ENCODE measurements at regions not wholly inside any gene's neighbourhood (a gene's known extent, or its start where the extent isn't known, plus 50 kb on each side); places are given as distances from the start of the nearest gene placed in this dataset.
"Not testable (repeated sequence)": the region's sequence is repeated elsewhere in the genome, so short reads cannot be mapped to it uniquely, and the experiment has no call there.

DNA sequence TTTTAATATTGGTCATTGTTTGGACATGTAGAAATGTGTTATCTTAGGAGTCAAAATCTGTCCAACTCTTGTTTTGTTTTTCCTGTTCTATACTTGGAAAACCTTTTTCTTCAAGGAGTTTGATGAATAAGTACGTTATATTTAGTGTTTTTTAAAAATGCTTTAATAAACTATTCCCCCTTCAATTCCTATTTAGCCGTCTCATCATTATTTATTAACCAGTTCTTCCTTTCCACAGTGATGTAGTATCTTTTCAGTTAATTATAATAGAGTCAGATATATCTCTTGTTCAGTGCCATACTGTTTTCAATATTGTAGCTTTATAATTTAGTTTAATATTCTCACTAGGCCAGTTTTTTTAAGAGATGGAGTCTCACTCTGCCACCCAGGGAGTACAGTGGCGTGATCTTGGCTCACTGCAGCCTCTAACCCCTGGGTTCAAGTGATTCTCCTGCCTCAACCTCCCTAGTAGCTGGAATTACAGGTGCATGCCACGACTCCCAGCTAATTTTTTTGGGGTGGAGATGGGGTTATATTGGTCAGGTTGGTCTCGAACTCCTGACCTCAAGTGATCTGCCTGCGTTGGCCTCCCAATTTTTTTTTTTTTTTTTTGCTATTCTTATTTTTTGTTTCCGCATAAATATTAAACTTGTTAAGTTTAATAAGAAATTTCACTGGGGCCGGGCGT is 72.9 kb downstream of the KPNA2 start (continued):
- no peak for TF ChIP-seq TCF12 (IDR thresholded peaks at IDR 0.05)
- no peak for TF ChIP-seq TCF12 (CRISPR knock-in tag; IDR thresholded peaks at IDR 0.05)

DNA sequence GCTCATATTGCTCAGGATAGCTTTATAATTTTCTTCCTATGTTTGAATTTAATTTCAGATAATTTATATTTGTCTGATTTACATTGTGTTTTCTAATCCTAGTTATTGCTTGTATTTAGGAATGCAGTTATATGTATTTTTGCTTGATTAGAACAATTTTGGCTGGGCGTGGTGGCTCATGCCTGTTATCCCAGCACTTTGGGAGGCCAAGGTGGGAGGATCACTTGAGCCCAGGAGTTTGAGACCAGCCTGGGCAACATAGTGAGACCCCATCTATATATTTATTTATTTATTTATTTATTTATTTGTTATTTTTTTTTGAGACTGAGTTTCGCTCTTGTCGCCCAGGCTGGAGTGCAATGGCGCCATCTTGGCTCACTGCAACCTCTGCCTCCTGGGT is 73.9 kb downstream of the KPNA2 start:
- H3K36me3 ChIP-seq (replicated peaks in 1 of 2; ENCODE audit: control insufficient read depth in 1 of 2, insufficient read depth in 2 of 2, low read length in 2 of 2); H4K20me1 ChIP-seq (ENCODE audit: insufficient read depth, low read length); H3K27me3 ChIP-seq (ENCODE audit: control insufficient read depth in 1 of 2, insufficient read depth in 2 of 2, low read length in 2 of 2); H3K9ac ChIP-seq (ENCODE audit: insufficient read depth, low read depth, low read length); DNase-seq (ENCODE audit: low spot score); BruUV-seq (replicated peaks); intact Hi-C loops (cut with micrococcal nuclease; ENCODE audit: unreplicated experiment); H3K4me3 ChIP-seq (replicated peaks in 1 of 3; ENCODE audit: insufficient read depth in 1 of 3, low read depth in 2 of 3, low read length in 3 of 3); CTCF ChIA-PET (ENCODE audit: low intra/inter-chr PET ratio, low total read pairs); FAIRE-seq; ATAC-seq; H2AFZ ChIP-seq (ENCODE audit: low read length); H3K4me1 ChIP-seq (ENCODE audit: insufficient read depth, low read length); H3K4me2 ChIP-seq (ENCODE audit: low read depth, low read length); H3K27ac ChIP-seq (ENCODE audit: extremely low read length, insufficient read depth, low read length); in situ Hi-C loops (cut with HindIII; ENCODE audit: extremely low pct_ligation_motif_present, low pct_unique_long_range_greater_than_20kb); POLR2A ChIA-PET; H3K9me3 ChIP-seq (ENCODE audit: low read length): not testable (repeated sequence)
- WGBS (ENCODE audit: low lambda C conversion rate): 98% methylated on average over 4 of the region's 4 CpGs
- H3K79me2 ChIP-seq (ENCODE audit: insufficient read depth, low read length): peaks cover 31% of the 10 kb centered on the region

DNA sequence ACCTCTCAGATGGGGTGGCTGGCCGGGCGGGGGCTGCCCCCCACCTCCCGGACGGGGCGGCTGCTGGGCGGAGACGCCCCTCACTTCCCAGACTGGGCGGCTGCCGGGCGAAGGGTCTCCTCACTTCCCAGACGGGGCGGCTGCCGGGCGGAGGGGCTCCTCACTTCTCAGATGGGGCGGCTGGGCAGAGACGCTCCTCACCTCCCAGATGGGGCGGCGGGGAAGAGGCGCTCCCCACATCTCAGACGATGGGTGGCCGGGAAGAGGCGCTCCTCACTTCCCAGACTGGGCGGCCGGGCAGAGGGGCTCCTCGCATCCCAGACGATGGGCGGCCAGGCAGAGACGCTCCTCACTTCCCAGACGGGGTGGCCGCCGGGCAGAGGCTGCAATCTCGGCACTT is 80.7 kb downstream of the KPNA2 start:
- intact Hi-C loops (cut with micrococcal nuclease; ENCODE audit: unreplicated experiment); DNase-seq (ENCODE audit: low spot score); H4K20me1 ChIP-seq (ENCODE audit: insufficient read depth, low read length); in situ Hi-C loops (cut with HindIII; ENCODE audit: extremely low pct_ligation_motif_present, low pct_unique_long_range_greater_than_20kb); POLR2A ChIA-PET; H3K4me2 ChIP-seq (ENCODE audit: low read depth, low read length); BruUV-seq (replicated peaks); H3K79me2 ChIP-seq (ENCODE audit: insufficient read depth, low read length); H3K27ac ChIP-seq (ENCODE audit: extremely low read length, insufficient read depth, low read length); ATAC-seq; FAIRE-seq; CTCF ChIA-PET (ENCODE audit: low intra/inter-chr PET ratio, low total read pairs); H3K4me1 ChIP-seq (ENCODE audit: insufficient read depth, low read length); H3K9me3 ChIP-seq (ENCODE audit: low read length); H3K9ac ChIP-seq (ENCODE audit: insufficient read depth, low read depth, low read length); H2AFZ ChIP-seq (ENCODE audit: low read length); H3K4me3 ChIP-seq (replicated peaks in 1 of 3; ENCODE audit: insufficient read depth in 1 of 3, low read depth in 2 of 3, low read length in 3 of 3); H3K27me3 ChIP-seq (ENCODE audit: control insufficient read depth in 1 of 2, insufficient read depth in 2 of 2, low read length in 2 of 2): not testable (repeated sequence)
- 95% methylated on average over 21 of the region's 32 CpGs for WGBS (ENCODE audit: low lambda C conversion rate)
- H3K36me3 ChIP-seq (replicated peaks in 1 of 2; ENCODE audit: control insufficient read depth in 1 of 2, insufficient read depth in 2 of 2, low read length in 2 of 2): peaks cover 4 to 12% of the 10 kb centered on the region in 2 experiments; a peak in 3 of 5 replicates

All from HepG2 (cell line).